Cardiac muscle cell (in vitro differentiated cells and primary cell): ENCODE measurements at regions not wholly inside any gene's neighbourhood (a gene's known extent, or its start where the extent isn't known, plus 50 kb on each side); places are given as distances from the start of the nearest gene placed in this dataset.
"Not testable (repeated sequence)": the region's sequence is repeated elsewhere in the genome, so short reads cannot be mapped to it uniquely, and the experiment has no call there.

Experiments used
- DNase-seq, 2 donors: peaks; one replicate each; pipeline versions ENCODE4 v3.0.0 to v3.0.0-alpha.2; 2010 to 2017; ENCODE audit warnings: low read depth in 1 of 2, low spot score in 1 of 2
- H3K27ac ChIP-seq: fragments of 200-600 bp; sonication (generic); 2 replicates; pipeline ENCODE4 v1.5.1; 2016
- H3K27me3 ChIP-seq: fragments of 200-600 bp; sonication (generic); 2 replicates; pipeline ENCODE4 v1.6.0; 2016; ENCODE audit warnings: control low read depth
- H3K36me3 ChIP-seq: fragments of 200-600 bp; sonication (generic); 2 replicates; pipeline ENCODE4 v1.5.1; 2016; ENCODE audit warnings: control low read depth
- H3K4me1 ChIP-seq: fragments of 200-600 bp; sonication (generic); 2 replicates; pipeline ENCODE4 v1.8.1; 2017; ENCODE audit warnings: low read depth, mild to moderate bottlenecking, mixed run types
- H3K4me3 ChIP-seq: fragments of 200-600 bp; sonication (generic); 2 replicates; pipeline ENCODE4 v1.5.1; 2016; ENCODE audit warnings: mild to moderate bottlenecking
- H3K9me3 ChIP-seq: fragments of 200-600 bp; sonication (generic); 2 replicates; pipeline ENCODE4 v1.5.1; 2017; ENCODE audit warnings: low read depth, mild to moderate bottlenecking, control low read depth
- CTCF ChIP-seq: IDR thresholded peaks from 2 replicates; pipeline ENCODE4 v1.5.1; 2012; ENCODE audit warnings: low read depth, mild to moderate bottlenecking, low read length

- Histone ChIP-seq H3K36me3 (no peaks in the 10 kb centered on the region), H3K4me1 (no peaks in the 10 kb centered on the region), H3K27me3 (no peaks in the 10 kb centered on the region), H3K4me3 (no peak overlapping the region), H3K9me3 (no peaks in the 10 kb centered on the region), H3K27ac (no peak overlapping the region)
- no peak for TF ChIP-seq CTCF
- no peak for DNase-seq
Observed at GRCh38 chr17:52419229-52419641, 260.7 kb upstream of the CA10 start.

- no peaks in the 10 kb centered on the region for H3K9me3 ChIP-seq
- no peaks in the 10 kb centered on the region for H3K4me1 ChIP-seq
- H3K27me3 ChIP-seq: no peaks in the 10 kb centered on the region
- DNase-seq: no peak
- H3K27ac ChIP-seq: no peak overlapping the region
- no peaks in the 10 kb centered on the region for H3K36me3 ChIP-seq
- TF ChIP-seq CTCF: no peak
- no peak overlapping the region for H3K4me3 ChIP-seq
Observed at GRCh38 chr17:52410781-52411180, 252.3 kb upstream of the CA10 start.

- not testable (repeated sequence) for H3K27me3 ChIP-seq, H3K9me3 ChIP-seq, H3K4me3 ChIP-seq, H3K27ac ChIP-seq, DNase-seq, H3K36me3 ChIP-seq, H3K4me1 ChIP-seq
Observed at GRCh38 chr17:52409222-52409621, 250.7 kb upstream of the CA10 start.

- Histone ChIP-seq H3K36me3 (no peaks in the 10 kb centered on the region), H3K27me3 (no peaks in the 10 kb centered on the region), H3K9me3 (no peaks in the 10 kb centered on the region), H3K4me1 (no peaks in the 10 kb centered on the region), H3K27ac (no peak overlapping the region), H3K4me3 (no peak overlapping the region)
- no peak for DNase-seq
- TF ChIP-seq CTCF: no peak
Observed at GRCh38 chr17:52395308-52395707, 236.8 kb upstream of the CA10 start.

- DNase-seq: no peak
- H3K9me3 ChIP-seq: no peaks in the 10 kb centered on the region
Observed at GRCh38 chr17:52390422-52390821, 231.9 kb upstream of the CA10 start.

GRCh38 chr17:52389632-52390031, 231.1 kb upstream of the CA10 start:
- no peak overlapping the region for H3K27ac ChIP-seq
- no peaks in the 10 kb centered on the region for H3K27me3 ChIP-seq
- H3K4me3 ChIP-seq: no peak overlapping the region
- no peaks in the 10 kb centered on the region for H3K4me1 ChIP-seq
- TF ChIP-seq CTCF: no peak
- no peak for DNase-seq
- H3K9me3 ChIP-seq: no peaks in the 10 kb centered on the region
- no peaks in the 10 kb centered on the region for H3K36me3 ChIP-seq

More at GRCh38 chr17:52390422-52390821, 231.9 kb upstream of the CA10 start:
- no peaks in the 10 kb centered on the region for H3K36me3 ChIP-seq
- H3K4me1 ChIP-seq: no peaks in the 10 kb centered on the region
- H3K27me3 ChIP-seq: no peaks in the 10 kb centered on the region
- TF ChIP-seq CTCF: no peak
- H3K27ac ChIP-seq: no peak overlapping the region
- no peak overlapping the region for H3K4me3 ChIP-seq
